ENCODE measurements at regions not wholly inside any gene's neighbourhood (a gene's known extent, or its start where the extent isn't known, plus 50 kb on each side); places are given as distances from the start of the nearest gene placed in this dataset.

GRCh38 chr2:15825276-15825980, 114.9 kb upstream of the MYCN start:
- H3K27ac ChIP-seq (ENCODE audit: low read depth in 1 of 2, low read length in 2 of 2), result no peak overlapping the region
- H3K4me3 Mint-ChIP-seq, result no peak overlapping the region
- no peaks in the 10 kb centered on the region for H3K4me1 Mint-ChIP-seq (ENCODE audit: low read depth)
- no peak overlapping the region for H3K27ac Mint-ChIP-seq
- H3K9me3 Mint-ChIP-seq, result no peaks in the 10 kb centered on the region
- H3K36me3 Mint-ChIP-seq (ENCODE audit: low read depth), result no peaks in the 10 kb centered on the region
- no peak for TF ChIP-seq CTCF (IDR thresholded peaks at IDR 0.05)
- H3K4me1 ChIP-seq (ENCODE audit: insufficient read depth, low read length), result no peaks in the 10 kb centered on the region
- DNase-seq, result no peak
- no peaks in the 10 kb centered on the region for H3K9me3 ChIP-seq (ENCODE audit: control insufficient read depth in 1 of 2, insufficient read depth in 1 of 2, low read length in 2 of 2)
- POLR2A ChIA-PET, result no interaction called here
- no peaks in the 10 kb centered on the region for H3K36me3 ChIP-seq (ENCODE audit: insufficient read depth, low read length)
- H3K27me3 Mint-ChIP-seq, result peaks cover 1% of the 10 kb centered on the region
- ATAC-seq (ENCODE audit: poor library complexity), result no peak
- no peak overlapping the region for H3K4me3 ChIP-seq (ENCODE audit: low read length)
- CTCF ChIA-PET, result no interaction called here
- no peaks in the 10 kb centered on the region for H3K27me3 ChIP-seq (ENCODE audit: control insufficient read depth in 1 of 2, insufficient read depth in 2 of 2, low read length in 2 of 2)
- intact Hi-C loops (cut with DNase I, micrococcal nuclease), result no loop called here

GRCh38 chr2:15826273-15826717, 114.1 kb upstream of the MYCN start:
- POLR2A ChIA-PET, result no interaction called here
- Histone ChIP-seq H3K27me3 (ENCODE audit: control insufficient read depth in 1 of 2, insufficient read depth in 2 of 2, low read length in 2 of 2) (no peaks in the 10 kb centered on the region), H3K9me3 (ENCODE audit: control insufficient read depth in 1 of 2, insufficient read depth in 1 of 2, low read length in 2 of 2) (no peaks in the 10 kb centered on the region), H3K36me3 (ENCODE audit: insufficient read depth, low read length) (no peaks in the 10 kb centered on the region), H3K27ac (ENCODE audit: low read depth in 1 of 2, low read length in 2 of 2) (no peak overlapping the region), H3K4me3 (ENCODE audit: low read length) (no peak overlapping the region), H3K4me1 (ENCODE audit: insufficient read depth, low read length) (no peaks in the 10 kb centered on the region)
- no peaks in the 10 kb centered on the region for H3K9me3 Mint-ChIP-seq
- H3K27ac Mint-ChIP-seq, result no peak overlapping the region
- TF ChIP-seq CTCF (IDR thresholded peaks at IDR 0.05), result no peak
- no peaks in the 10 kb centered on the region for H3K36me3 Mint-ChIP-seq (ENCODE audit: low read depth)
- H3K27me3 Mint-ChIP-seq, result no peaks in the 10 kb centered on the region
- CTCF ChIA-PET, result no interaction called here
- H3K4me3 Mint-ChIP-seq, result no peak overlapping the region
- no peak for DNase-seq
- no peaks in the 10 kb centered on the region for H3K4me1 Mint-ChIP-seq (ENCODE audit: low read depth)
- no peak for ATAC-seq (ENCODE audit: poor library complexity)
- intact Hi-C loops (cut with DNase I, micrococcal nuclease), result no loop called here

- ChIA-PET POLR2A (no interaction called here), CTCF (no interaction called here)
- Histone ChIP-seq H3K36me3 (ENCODE audit: insufficient read depth, low read length) (no peaks in the 10 kb centered on the region), H3K4me3 (ENCODE audit: low read length) (no peak overlapping the region), H3K4me1 (ENCODE audit: insufficient read depth, low read length) (no peaks in the 10 kb centered on the region), H3K9me3 (ENCODE audit: control insufficient read depth in 1 of 2, insufficient read depth in 1 of 2, low read length in 2 of 2) (no peaks in the 10 kb centered on the region), H3K27ac (ENCODE audit: low read depth in 1 of 2, low read length in 2 of 2) (no peak overlapping the region), H3K27me3 (ENCODE audit: control insufficient read depth in 1 of 2, insufficient read depth in 2 of 2, low read length in 2 of 2) (no peaks in the 10 kb centered on the region)
- no peak overlapping the region for H3K4me3 Mint-ChIP-seq
- H3K36me3 Mint-ChIP-seq (ENCODE audit: low read depth), result no peaks in the 10 kb centered on the region
- no peak for ATAC-seq (ENCODE audit: poor library complexity)
- TF ChIP-seq CTCF (IDR thresholded peaks at IDR 0.05), result no peak
- H3K4me1 Mint-ChIP-seq (ENCODE audit: low read depth), result no peaks in the 10 kb centered on the region
- no peak for DNase-seq
- no peak overlapping the region for H3K27ac Mint-ChIP-seq
- no peaks in the 10 kb centered on the region for H3K9me3 Mint-ChIP-seq
- no peaks in the 10 kb centered on the region for H3K27me3 Mint-ChIP-seq
- intact Hi-C loops (cut with DNase I, micrococcal nuclease), result no loop called here
Observed at GRCh38 chr2:15827001-15827400, 113.3 kb upstream of the MYCN start.
